H1 (cell line): ENCODE measurements at regions not wholly inside any gene's neighbourhood (a gene's known extent, or its start where the extent isn't known, plus 50 kb on each side); places are given as distances from the start of the nearest gene placed in this dataset.

Experiments
- CTCF ChIA-PET: fragments of 300-600 bp; sonication (Branson Sonifier 250); formaldehyde crosslinking; loops from one replicate; lab custom pipeline; 2021; ENCODE audit not compliant: partially characterized antibody; lab: Charles Lee
- POLR2A ChIA-PET: fragments of 300-600 bp; sonication (Branson Sonifier 250); formaldehyde crosslinking; loops from one replicate; lab custom pipeline; 2021; ENCODE audit warnings: inconsistent platforms; ENCODE audit not compliant: partially characterized antibody; lab: Charles Lee
- DNase-seq, 2 experiments: peaks; one replicate each; pipeline versions ENCODE4 v3.0.0 to v3.0.0-alpha.2; 2010 to 2022; ENCODE audit warnings: low spot score in 2 of 2, low read depth in 1 of 2, mixed read lengths in 1 of 2
- FAIRE-seq: peaks from 2 replicates; lab custom pipeline; 2011; peaks lifted over from hg19 to GRCh38; lab: Jason Lieb, UNC
- H2AFZ ChIP-seq: 2 replicates; pipeline ENCODE4 v1.8.1; 2012; ENCODE audit warnings: low read length, inconsistent platforms
- H2AK5ac ChIP-seq: 2 replicates; pipeline ENCODE4 v1.6.1; 2013; ENCODE audit warnings: low read depth, low read length
- H2BK120ac ChIP-seq: replicated peaks from 2 replicates; pipeline ENCODE3; 2013; ENCODE audit warnings: low read depth, low read length, inconsistent platforms
- H2BK12ac ChIP-seq: 2 replicates; pipeline ENCODE4 v1.6.1; 2013; ENCODE audit warnings: low read depth, low read length
- H2BK15ac ChIP-seq: 2 replicates; pipeline ENCODE4 v1.6.1; 2013; ENCODE audit warnings: low read length
- H2BK20ac ChIP-seq: 2 replicates; pipeline ENCODE4 v1.6.1; 2013; ENCODE audit warnings: low read length
- H2BK5ac ChIP-seq: 2 replicates; pipeline ENCODE4 v1.6.1; 2013; ENCODE audit warnings: low read depth, low read length
- H3K14ac ChIP-seq: 2 replicates; pipeline ENCODE4 v1.6.1; 2013; ENCODE audit warnings: inconsistent platforms; ENCODE audit not compliant: insufficient read length
- H3K18ac ChIP-seq: 2 replicates; pipeline ENCODE4 v1.6.1; 2013; ENCODE audit warnings: low read length; ENCODE audit errors: extremely low read depth
- H3K23ac ChIP-seq: 2 replicates; pipeline ENCODE4 v1.6.1; 2013; ENCODE audit warnings: inconsistent platforms; ENCODE audit not compliant: insufficient read length
- H3K23me2 ChIP-seq: 2 replicates; pipeline ENCODE4 v1.6.1; 2013; ENCODE audit warnings: low read depth, low read length
- H3K27ac ChIP-seq: 2 replicates; pipeline ENCODE4 v1.6.1; 2011; ENCODE audit warnings: low read depth, low read length, inconsistent platforms
- H3K27me3 ChIP-seq, 4 experiments: replicated peaks in 1 of 4; 1 replicate in 1 of 4; 2 replicates in 3 of 4; pipeline versions ENCODE4 v1.6.1 to v1.8.1; 2011 to 2013; ENCODE audit warnings: low read length in 3 of 4, mild to moderate bottlenecking in 3 of 4, inconsistent platforms in 2 of 4, mixed read lengths in 2 of 4, moderate library complexity in 1 of 4; ENCODE audit not compliant: control insufficient read depth in 3 of 4, insufficient read depth in 3 of 4; ENCODE audit errors: extremely low read depth in 1 of 4
- H3K36me3 ChIP-seq, 4 experiments: 2 replicates each; pipeline versions ENCODE4 v1.6.1 to v1.8.1; 2011 to 2013; ENCODE audit warnings: mild to moderate bottlenecking in 4 of 4, low read length in 3 of 4, moderate library complexity in 2 of 4, control low read depth in 1 of 4, inconsistent platforms in 1 of 4; ENCODE audit not compliant: insufficient read depth in 4 of 4, control insufficient read depth in 2 of 4
- H3K4ac ChIP-seq: replicated peaks from 2 replicates; pipeline ENCODE3; 2013; ENCODE audit warnings: low read length, low read depth, mixed read lengths, inconsistent platforms; ENCODE audit not compliant: insufficient read length
- H3K4me1 ChIP-seq, 4 experiments: replicated peaks in 1 of 4; 1 replicate in 1 of 4; 2 replicates in 3 of 4; pipeline versions ENCODE4 v1.6.1 to v1.8.1; 2011 to 2013; ENCODE audit warnings: low read length in 3 of 4, inconsistent platforms in 2 of 4, mixed read lengths in 1 of 4; ENCODE audit not compliant: insufficient read depth in 4 of 4, control insufficient read depth in 3 of 4
- H3K4me2 ChIP-seq, 2 experiments: 2 replicates each; pipeline versions ENCODE4 v1.6.1 to v1.8.1; 2011 to 2013; ENCODE audit warnings: low read depth in 2 of 2, low read length in 2 of 2, control low read depth in 1 of 2, inconsistent platforms in 1 of 2, mild to moderate bottlenecking in 1 of 2; ENCODE audit not compliant: insufficient read depth in 1 of 2
- H3K4me3 ChIP-seq, 4 experiments: fragments of 200-600, 300-600 bp in 1 of 4; sonication (generic), shearing (Covaris generic), sonication (Bioruptor Twin) in 1 of 4; 2 replicates each; pipeline versions ENCODE4 v1.5.1 to v1.8.1; 2011 to 2016; ENCODE audit warnings: low read length in 4 of 4, low read depth in 3 of 4, control low read depth in 2 of 4, inconsistent platforms in 2 of 4, mild to moderate bottlenecking in 2 of 4, mixed read lengths in 1 of 4, moderate library complexity in 1 of 4; ENCODE audit not compliant: insufficient read depth in 2 of 4; ENCODE audit errors: extremely low read depth in 1 of 4
- H3K56ac ChIP-seq: replicated peaks from 2 replicates; pipeline ENCODE3; 2013; ENCODE audit warnings: low read depth, mild to moderate bottlenecking, mixed read lengths, low read length, inconsistent platforms; ENCODE audit not compliant: insufficient read length
- H3K79me1 ChIP-seq: 2 replicates; pipeline ENCODE4 v1.6.1; 2013; ENCODE audit warnings: low read depth, low read length, control low read depth
- H3K79me2 ChIP-seq, 2 experiments: 2 replicates each; pipeline versions ENCODE4 v1.6.1 to v1.8.1; 2012 to 2013; ENCODE audit warnings: low read length in 2 of 2, mild to moderate bottlenecking in 2 of 2, inconsistent platforms in 1 of 2; ENCODE audit not compliant: insufficient read depth in 2 of 2, control insufficient read depth in 1 of 2
- H3K9ac ChIP-seq, 4 experiments: replicated peaks in 1 of 4; 1 replicate in 1 of 4; 2 replicates in 3 of 4; pipeline versions ENCODE4 v1.6.1 to v1.8.1; 2011 to 2013; ENCODE audit warnings: low read depth in 3 of 4, low read length in 3 of 4, control low read depth in 2 of 4, mild to moderate bottlenecking in 2 of 4, moderate library complexity in 2 of 4, inconsistent platforms in 1 of 4; ENCODE audit errors: extremely low read depth in 1 of 4
- H3K9me3 ChIP-seq, 2 experiments: 2 replicates each; pipeline versions ENCODE4 v1.6.1 to v1.8.1; 2012 to 2013; ENCODE audit warnings: mild to moderate bottlenecking in 2 of 2, moderate library complexity in 2 of 2, control low read depth in 1 of 2, inconsistent platforms in 1 of 2, low read depth in 1 of 2, low read length in 1 of 2, mixed read lengths in 1 of 2; ENCODE audit not compliant: insufficient read depth in 2 of 2
- H4K20me1 ChIP-seq, 2 experiments: replicated peaks in 1 of 2; 2 replicates each; pipeline versions ENCODE3 to v1.8.1; 2011 to 2013; ENCODE audit warnings: inconsistent platforms in 2 of 2, low read length in 2 of 2, mild to moderate bottlenecking in 1 of 2; ENCODE audit not compliant: insufficient read depth in 2 of 2, control insufficient read depth in 1 of 2
- H4K5ac ChIP-seq: 2 replicates; pipeline ENCODE4 v1.6.1; 2013; ENCODE audit warnings: low read length, low read depth, mixed read lengths, inconsistent platforms; ENCODE audit not compliant: insufficient read length
- H4K8ac ChIP-seq: 2 replicates; pipeline ENCODE4 v1.8.0; 2013; ENCODE audit warnings: mild to moderate bottlenecking, moderate library complexity, low read length, inconsistent platforms; ENCODE audit not compliant: insufficient read depth; ENCODE audit errors: extremely low read depth
- H4K91ac ChIP-seq: replicated peaks from 2 replicates; pipeline ENCODE3; 2013; ENCODE audit warnings: low read length, mixed read lengths, inconsistent platforms; ENCODE audit not compliant: insufficient read length
- BCL11A ChIP-seq, 2 experiments: IDR thresholded peaks; one replicate each; pipeline ENCODE4 v1.6.1; 2011; ENCODE audit warnings: low read depth in 2 of 2, low read length in 2 of 2, mild to moderate bottlenecking in 2 of 2
- CEBPB ChIP-seq: IDR thresholded peaks from 2 replicates; pipeline ENCODE4 v1.6.1; 2012; ENCODE audit warnings: low read depth, low read length
- CHD2 ChIP-seq: IDR thresholded peaks from 2 replicates; pipeline ENCODE4 v1.6.1; 2012; ENCODE audit warnings: low read length, improper control_type of control experiment
- EP300 ChIP-seq, 2 experiments: IDR thresholded peaks; 1 replicate in 1 of 2; 2 replicates in 1 of 2; pipeline ENCODE4 v1.6.1; 2011 to 2012; ENCODE audit warnings: low read depth in 2 of 2, low read length in 2 of 2, mild to moderate bottlenecking in 2 of 2, borderline replicate concordance in 1 of 2, inconsistent platforms in 1 of 2, moderate library complexity in 1 of 2
- EZH2 ChIP-seq: fragments of 200-600 bp; sonication (generic); IDR thresholded peaks from 2 replicates; pipeline ENCODE4 v1.7.1; 2012; ENCODE audit warnings: low read depth, mild to moderate bottlenecking, moderate library complexity, low read length, inconsistent platforms; ENCODE audit not compliant: severe bottlenecking
- HDAC2 ChIP-seq, 2 experiments: fragments of 300-600 bp in 1 of 2; sonication (generic) in 1 of 2; IDR thresholded peaks; 2 replicates each; pipeline ENCODE4 v1.6.1; 2011 to 2012; ENCODE audit warnings: low read depth in 2 of 2, low read length in 2 of 2, mild to moderate bottlenecking in 2 of 2, moderate library complexity in 2 of 2, borderline replicate concordance in 1 of 2, inconsistent platforms in 1 of 2
- HDAC6 ChIP-seq: IDR thresholded peaks from one replicate; pipeline ENCODE4 v1.7.1; 2012; ENCODE audit warnings: low read depth, mild to moderate bottlenecking, inconsistent platforms, low read length, moderate library complexity
- JUN ChIP-seq: IDR thresholded peaks from 2 replicates; pipeline ENCODE4 v1.6.1; 2011; ENCODE audit warnings: low read depth, mild to moderate bottlenecking, improper control_type of control experiment, low read length
- MAFK ChIP-seq: IDR thresholded peaks from 2 replicates; pipeline ENCODE4 v1.6.1; 2012; ENCODE audit warnings: low read depth, mild to moderate bottlenecking, improper control_type of control experiment, low read length
- NRF1 ChIP-seq: IDR thresholded peaks from 2 replicates; pipeline ENCODE4 v1.6.1; 2011; ENCODE audit warnings: mild to moderate bottlenecking, low read depth, low read length, improper control_type of control experiment
- PHF8 ChIP-seq: fragments of 200-600 bp; sonication (generic); conservative IDR thresholded peaks from 2 replicates; pipeline ENCODE4 v1.7.1; 2012; ENCODE audit warnings: low read depth, mild to moderate bottlenecking, inconsistent platforms, low read length, moderate library complexity
- RNF2 ChIP-seq: fragments of 200-900, 300-1000 bp; sonication (generic); IDR thresholded peaks from 2 replicates; pipeline ENCODE4 v1.7.1; 2016; ENCODE audit warnings: borderline replicate concordance, low read depth, mild to moderate bottlenecking, antibody characterized with exemption, low read length; ENCODE audit not compliant: poor library complexity, severe bottlenecking; ENCODE audit errors: missing control alignments
- SIX5 ChIP-seq: IDR thresholded peaks from 2 replicates; pipeline ENCODE4 v1.6.1; 2011; ENCODE audit warnings: mild to moderate bottlenecking, low read depth, low read length
- SUZ12 ChIP-seq: fragments of 200-600 bp; sonication (generic); IDR thresholded peaks from 2 replicates; pipeline ENCODE4 v1.6.1; 2012; ENCODE audit warnings: mild to moderate bottlenecking, inconsistent platforms, low read length, moderate library complexity, mixed read lengths
- WGBS, 2 experiments: shearing (Covaris generic) in 1 of 2; methylation state at CpG; one replicate each; pipeline versions ENCODE4 v1.1.6 to v1.1.7; 2013 to 2015; ENCODE audit warnings: low lambda C conversion rate in 2 of 2, mixed read lengths in 2 of 2, inconsistent platforms in 1 of 2, low coverage in 1 of 2, missing lambda C conversion rate in 1 of 2; ENCODE audit not compliant: insufficient replicate concordance in 2 of 2, insufficient coverage in 1 of 2, insufficient read length in 1 of 2; ENCODE audit errors: extremely low coverage in 1 of 2, missing lambda C conversion rate in 1 of 2; 5-methylcytosine and 5-hydroxymethylcytosine counted together

DNA sequence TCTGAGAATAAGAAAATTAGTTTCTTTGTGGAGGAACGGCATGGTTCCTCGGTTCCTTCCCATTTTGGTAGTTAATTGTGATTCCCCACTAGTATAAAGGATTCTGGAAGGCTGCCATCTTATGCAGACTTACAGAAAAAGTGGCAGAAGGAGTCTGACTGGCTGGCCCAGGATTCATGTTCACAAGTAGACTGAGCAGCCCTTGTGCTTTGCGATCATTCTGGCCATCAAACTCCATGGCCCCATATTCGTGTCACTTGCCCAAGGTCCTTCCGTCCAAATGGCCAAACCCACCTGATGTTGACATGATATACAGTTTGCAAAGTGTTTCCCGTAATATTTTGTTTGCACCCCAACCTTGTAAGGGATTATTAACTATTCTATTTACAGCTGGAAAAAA is 297.2 kb upstream of the AMIGO2 start:
- WGBS, 2 experiments = 87% methylated on average over 6 of the region's 6 CpGs; no CpG with 5 or more reads in 1 of the 2 experiments
- Histone ChIP-seq H4K91ac (no peak overlapping the region), H3K18ac (no peak overlapping the region), H3K79me2 (no peaks in the 10 kb centered on the region), H2AFZ (no peak overlapping the region), H3K4ac (no peak overlapping the region), H3K4me3 (no peak overlapping the region), H2BK5ac (no peak overlapping the region), H3K23me2 (no peaks in the 10 kb centered on the region), H3K14ac (no peak overlapping the region), H3K23ac (no peak overlapping the region), H2BK15ac (no peak overlapping the region), H3K27ac (no peak overlapping the region), H3K9me3 (no peaks in the 10 kb centered on the region), H4K8ac (no peak overlapping the region), H4K20me1 (no peaks in the 10 kb centered on the region), H3K9ac (no peak overlapping the region), H3K36me3 (no peaks in the 10 kb centered on the region), H3K27me3 (no peaks in the 10 kb centered on the region), H2BK12ac (no peak overlapping the region), H3K56ac (no peak overlapping the region), H3K79me1 (no peaks in the 10 kb centered on the region), H4K5ac (no peak overlapping the region), H2AK5ac (no peak overlapping the region), H3K4me2 (no peak overlapping the region), H2BK20ac (no peak overlapping the region), H3K4me1 (no peaks in the 10 kb centered on the region), H2BK120ac (no peak overlapping the region)
- FAIRE-seq (no peak), DNase-seq (no peak)
- ChIA-PET CTCF (interaction anchor here (0.6 to 1.3 kb wide), 2 partner anchors 32 to 580 kb away, joined by 3 read pairs; no protein-coding TSS in a partner anchor), POLR2A (no interaction called here)
- TF ChIP-seq SUZ12 (no peak), HDAC6 (no peak), BCL11A (IDR thresholded peaks at IDR 0.05; ENCODE audit: low read depth in 2 of 2, low read length in 2 of 2) (no peak), SIX5 (no peak), EP300 (IDR thresholded peaks at IDR 0.05; ENCODE audit: borderline replicate concordance in 1 of 2, low read depth in 2 of 2, low read length in 2 of 2) (no peak), RNF2 (no peak), CHD2 (no peak), HDAC2 (IDR thresholded peaks at IDR 0.05; ENCODE audit: borderline replicate concordance in 1 of 2, low read depth in 2 of 2, low read length in 2 of 2) (no peak), JUN (no peak), NRF1 (no peak), MAFK (no peak), EZH2 (no peak), CEBPB (no peak), PHF8 (no peak)
